SK-N-SH (cell line): ENCODE measurements at regions not wholly inside any gene's neighbourhood (a gene's known extent, or its start where the extent isn't known, plus 50 kb on each side); places are given as distances from the start of the nearest gene placed in this dataset.

Source experiments
- EP300 ChIP-seq, 2 experiments: IDR thresholded peaks; 2 replicates each; pipeline versions ENCODE4 v1.4.0 to v1.6.1; 2012; ENCODE audit warnings: borderline replicate concordance in 1 of 2, low read depth in 1 of 2, low read length in 1 of 2
- NFIC ChIP-seq: IDR thresholded peaks from 2 replicates; pipeline ENCODE4 v1.4.0; 2012; ENCODE audit warnings: borderline replicate concordance
- POLR2AphosphoS5 ChIP-seq: IDR thresholded peaks from 2 replicates; pipeline ENCODE4 v1.6.1; 2012; ENCODE audit warnings: low read depth, low read length
- RAD21 ChIP-seq: IDR thresholded peaks from 2 replicates; pipeline ENCODE4 v1.6.1; 2012; ENCODE audit warnings: mild to moderate bottlenecking, low read length
- TF ChIP-seq, protein P1 (sequence below): fragments of 200-600 bp; sonication (generic); IDR thresholded peaks from 2 replicates; pipeline ENCODE4 v1.6.1; 2017; ENCODE audit warnings: antibody characterized with exemption, mild to moderate bottlenecking, moderate library complexity
- TF ChIP-seq, protein P2 (sequence below): fragments of 150-350 bp; IDR thresholded peaks from 2 replicates; pipeline ENCODE4 v1.6.1; 2016; ENCODE audit warnings: mild to moderate bottlenecking, low read depth, low read length
- TF ChIP-seq, protein P3 (sequence below): IDR thresholded peaks from 2 replicates; pipeline ENCODE4 v1.6.1; 2012; ENCODE audit warnings: mild to moderate bottlenecking, low read depth, low read length, moderate library complexity

GRCh38 chr7:81427461-81427860 is 342.4 kb downstream of the HGF start:
- no peak for TF ChIP-seq RAD21
- TF ChIP-seq, protein P1, sequence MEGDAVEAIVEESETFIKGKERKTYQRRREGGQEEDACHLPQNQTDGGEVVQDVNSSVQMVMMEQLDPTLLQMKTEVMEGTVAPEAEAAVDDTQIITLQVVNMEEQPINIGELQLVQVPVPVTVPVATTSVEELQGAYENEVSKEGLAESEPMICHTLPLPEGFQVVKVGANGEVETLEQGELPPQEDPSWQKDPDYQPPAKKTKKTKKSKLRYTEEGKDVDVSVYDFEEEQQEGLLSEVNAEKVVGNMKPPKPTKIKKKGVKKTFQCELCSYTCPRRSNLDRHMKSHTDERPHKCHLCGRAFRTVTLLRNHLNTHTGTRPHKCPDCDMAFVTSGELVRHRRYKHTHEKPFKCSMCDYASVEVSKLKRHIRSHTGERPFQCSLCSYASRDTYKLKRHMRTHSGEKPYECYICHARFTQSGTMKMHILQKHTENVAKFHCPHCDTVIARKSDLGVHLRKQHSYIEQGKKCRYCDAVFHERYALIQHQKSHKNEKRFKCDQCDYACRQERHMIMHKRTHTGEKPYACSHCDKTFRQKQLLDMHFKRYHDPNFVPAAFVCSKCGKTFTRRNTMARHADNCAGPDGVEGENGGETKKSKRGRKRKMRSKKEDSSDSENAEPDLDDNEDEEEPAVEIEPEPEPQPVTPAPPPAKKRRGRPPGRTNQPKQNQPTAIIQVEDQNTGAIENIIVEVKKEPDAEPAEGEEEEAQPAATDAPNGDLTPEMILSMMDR, result no peak
- no peak for TF ChIP-seq POLR2AphosphoS5
- no peak for TF ChIP-seq EP300 (IDR thresholded peaks at IDR 0.05; ENCODE audit: borderline replicate concordance in 1 of 2, low read depth in 1 of 2, low read length in 1 of 2)
- TF ChIP-seq, protein P2, sequence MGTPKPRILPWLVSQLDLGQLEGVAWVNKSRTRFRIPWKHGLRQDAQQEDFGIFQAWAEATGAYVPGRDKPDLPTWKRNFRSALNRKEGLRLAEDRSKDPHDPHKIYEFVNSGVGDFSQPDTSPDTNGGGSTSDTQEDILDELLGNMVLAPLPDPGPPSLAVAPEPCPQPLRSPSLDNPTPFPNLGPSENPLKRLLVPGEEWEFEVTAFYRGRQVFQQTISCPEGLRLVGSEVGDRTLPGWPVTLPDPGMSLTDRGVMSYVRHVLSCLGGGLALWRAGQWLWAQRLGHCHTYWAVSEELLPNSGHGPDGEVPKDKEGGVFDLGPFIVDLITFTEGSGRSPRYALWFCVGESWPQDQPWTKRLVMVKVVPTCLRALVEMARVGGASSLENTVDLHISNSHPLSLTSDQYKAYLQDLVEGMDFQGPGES, result no peak
- TF ChIP-seq, protein P3, sequence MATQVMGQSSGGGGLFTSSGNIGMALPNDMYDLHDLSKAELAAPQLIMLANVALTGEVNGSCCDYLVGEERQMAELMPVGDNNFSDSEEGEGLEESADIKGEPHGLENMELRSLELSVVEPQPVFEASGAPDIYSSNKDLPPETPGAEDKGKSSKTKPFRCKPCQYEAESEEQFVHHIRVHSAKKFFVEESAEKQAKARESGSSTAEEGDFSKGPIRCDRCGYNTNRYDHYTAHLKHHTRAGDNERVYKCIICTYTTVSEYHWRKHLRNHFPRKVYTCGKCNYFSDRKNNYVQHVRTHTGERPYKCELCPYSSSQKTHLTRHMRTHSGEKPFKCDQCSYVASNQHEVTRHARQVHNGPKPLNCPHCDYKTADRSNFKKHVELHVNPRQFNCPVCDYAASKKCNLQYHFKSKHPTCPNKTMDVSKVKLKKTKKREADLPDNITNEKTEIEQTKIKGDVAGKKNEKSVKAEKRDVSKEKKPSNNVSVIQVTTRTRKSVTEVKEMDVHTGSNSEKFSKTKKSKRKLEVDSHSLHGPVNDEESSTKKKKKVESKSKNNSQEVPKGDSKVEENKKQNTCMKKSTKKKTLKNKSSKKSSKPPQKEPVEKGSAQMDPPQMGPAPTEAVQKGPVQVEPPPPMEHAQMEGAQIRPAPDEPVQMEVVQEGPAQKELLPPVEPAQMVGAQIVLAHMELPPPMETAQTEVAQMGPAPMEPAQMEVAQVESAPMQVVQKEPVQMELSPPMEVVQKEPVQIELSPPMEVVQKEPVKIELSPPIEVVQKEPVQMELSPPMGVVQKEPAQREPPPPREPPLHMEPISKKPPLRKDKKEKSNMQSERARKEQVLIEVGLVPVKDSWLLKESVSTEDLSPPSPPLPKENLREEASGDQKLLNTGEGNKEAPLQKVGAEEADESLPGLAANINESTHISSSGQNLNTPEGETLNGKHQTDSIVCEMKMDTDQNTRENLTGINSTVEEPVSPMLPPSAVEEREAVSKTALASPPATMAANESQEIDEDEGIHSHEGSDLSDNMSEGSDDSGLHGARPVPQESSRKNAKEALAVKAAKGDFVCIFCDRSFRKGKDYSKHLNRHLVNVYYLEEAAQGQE, result no peak
- no peak for TF ChIP-seq NFIC
